ENCODE measurements at regions not wholly inside any gene's neighbourhood (a gene's known extent, or its start where the extent isn't known, plus 50 kb on each side); places are given as distances from the start of the nearest gene placed in this dataset.

- no peaks in the 10 kb centered on the region for H3K4me1 ChIP-seq (ENCODE audit: control insufficient read depth in 3 of 3, insufficient read depth in 2 of 3, low read depth in 1 of 3, low read length in 2 of 3)
- H3K9me3 ChIP-seq (ENCODE audit: control insufficient read depth in 2 of 2, insufficient read depth in 1 of 2, low read depth in 1 of 2, low read length in 1 of 2) = no peaks in the 10 kb centered on the region
- H3K36me3 ChIP-seq (ENCODE audit: control insufficient read depth in 3 of 3, insufficient read depth in 2 of 3, low read depth in 1 of 3, low read length in 3 of 3) = no peaks in the 10 kb centered on the region
- no peak overlapping the region for H3K4me3 ChIP-seq (ENCODE audit: low read depth in 1 of 3, low read length in 3 of 3)
- 55 to 61% (median 57%) methylated on average over 1 of the region's 1 CpG for WGBS, 3 donors
- H3K27me3 ChIP-seq (ENCODE audit: control insufficient read depth in 3 of 3, insufficient read depth in 3 of 3, low read length in 3 of 3) = peaks cover 0 to 2% (median 0%) of the 10 kb centered on the region in 3 donors
- FAIRE-seq (no peak), DNase-seq (no peak)
- no peak overlapping the region for H3K27ac ChIP-seq (ENCODE audit: low read depth in 1 of 3, low read length in 2 of 3)
Observed at GRCh38 chr10:120314442-120314841, 142.6 kb upstream of the PLPP4 start.

DNA sequence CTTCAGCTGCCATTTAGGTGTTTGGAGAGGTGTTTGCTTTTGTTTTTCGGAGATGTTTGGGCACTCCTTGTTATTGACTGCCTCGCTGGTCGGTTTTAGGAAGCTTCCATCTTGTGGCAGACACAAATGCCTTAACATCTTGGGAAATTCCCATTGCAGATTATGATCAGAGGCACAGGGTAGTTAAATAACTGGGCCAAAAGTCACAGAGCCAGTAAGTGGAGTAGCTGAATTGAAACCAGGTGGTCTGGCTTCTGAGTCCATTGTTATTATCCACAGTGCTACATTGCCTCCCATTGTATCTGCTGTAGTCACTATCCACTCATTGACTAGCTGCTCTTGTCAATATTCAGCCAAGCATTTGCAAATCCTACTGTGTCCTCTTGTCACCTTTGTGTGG, 138.2 kb upstream of the PLPP4 start:
- WGBS, 3 donors = 65 to 81% (median 69%) methylated on average over 3 of the region's 3 CpGs
- Histone ChIP-seq H3K9me3 (ENCODE audit: control insufficient read depth in 2 of 2, insufficient read depth in 1 of 2, low read depth in 1 of 2, low read length in 1 of 2) (no peaks in the 10 kb centered on the region), H3K4me3 (ENCODE audit: low read depth in 1 of 3, low read length in 3 of 3) (no peak overlapping the region), H3K36me3 (ENCODE audit: control insufficient read depth in 3 of 3, insufficient read depth in 2 of 3, low read depth in 1 of 3, low read length in 3 of 3) (no peaks in the 10 kb centered on the region), H3K4me1 (ENCODE audit: control insufficient read depth in 3 of 3, insufficient read depth in 2 of 3, low read depth in 1 of 3, low read length in 2 of 3) (no peaks in the 10 kb centered on the region), H3K27me3 (ENCODE audit: control insufficient read depth in 3 of 3, insufficient read depth in 3 of 3, low read length in 3 of 3) (peaks cover 0 to 4% (median 0%) of the 10 kb centered on the region in 3 donors), H3K27ac (ENCODE audit: low read depth in 1 of 3, low read length in 2 of 3) (no peak overlapping the region)
- FAIRE-seq = no peak
- no peak for DNase-seq

DNA sequence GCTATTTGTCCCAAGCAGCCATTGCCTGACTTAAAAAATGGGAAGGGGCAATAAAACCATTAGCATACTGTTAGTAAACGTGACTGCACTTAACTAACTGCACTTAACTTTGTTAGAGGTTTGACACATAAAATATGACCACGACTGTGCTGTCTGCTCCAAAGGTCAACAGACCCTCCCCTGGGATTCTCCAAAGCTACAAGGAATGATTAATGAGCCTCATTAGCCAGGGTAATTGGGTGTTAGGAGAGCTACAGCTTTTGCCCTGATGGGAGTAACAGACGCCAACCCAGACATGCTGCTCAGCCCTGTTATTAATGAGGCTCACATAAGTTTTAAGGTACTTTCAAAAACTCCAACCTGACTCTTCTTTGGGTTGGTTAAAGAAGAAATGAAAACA, 129.4 kb upstream of the PLPP4 start:
- DNase-seq (no peak), FAIRE-seq (no peak)
- 7 to 17% (median 14%) methylated on average over 3 of the region's 3 CpGs for WGBS, 3 donors
- H3K4me3 ChIP-seq (ENCODE audit: low read depth in 1 of 3, low read length in 3 of 3) = no peak overlapping the region
- H3K9me3 ChIP-seq (ENCODE audit: control insufficient read depth in 2 of 2, insufficient read depth in 1 of 2, low read depth in 1 of 2, low read length in 1 of 2) = no peaks in the 10 kb centered on the region
- H3K36me3 ChIP-seq (ENCODE audit: control insufficient read depth in 3 of 3, insufficient read depth in 2 of 3, low read depth in 1 of 3, low read length in 3 of 3) = no peaks in the 10 kb centered on the region
- H3K4me1 ChIP-seq (ENCODE audit: control insufficient read depth in 3 of 3, insufficient read depth in 2 of 3, low read depth in 1 of 3, low read length in 2 of 3) = no peaks in the 10 kb centered on the region
- no peaks in the 10 kb centered on the region for H3K27me3 ChIP-seq (ENCODE audit: control insufficient read depth in 3 of 3, insufficient read depth in 3 of 3, low read length in 3 of 3)
- no peak overlapping the region for H3K27ac ChIP-seq (ENCODE audit: low read depth in 1 of 3, low read length in 2 of 3)

- 66 to 74% (median 70%) methylated on average over 3 of the region's 3 CpGs for WGBS, 3 donors
- no peaks in the 10 kb centered on the region for H3K4me1 ChIP-seq (ENCODE audit: control insufficient read depth in 3 of 3, insufficient read depth in 2 of 3, low read depth in 1 of 3, low read length in 2 of 3)
- no peak overlapping the region for H3K27ac ChIP-seq (ENCODE audit: low read depth in 1 of 3, low read length in 2 of 3)
- no peak for DNase-seq
- no peaks in the 10 kb centered on the region for H3K9me3 ChIP-seq (ENCODE audit: control insufficient read depth in 2 of 2, insufficient read depth in 1 of 2, low read depth in 1 of 2, low read length in 1 of 2)
- H3K27me3 ChIP-seq (ENCODE audit: control insufficient read depth in 3 of 3, insufficient read depth in 3 of 3, low read length in 3 of 3) = no peaks in the 10 kb centered on the region
- no peak overlapping the region for H3K4me3 ChIP-seq (ENCODE audit: low read depth in 1 of 3, low read length in 3 of 3)
- no peak for FAIRE-seq
- no peaks in the 10 kb centered on the region for H3K36me3 ChIP-seq (ENCODE audit: control insufficient read depth in 3 of 3, insufficient read depth in 2 of 3, low read depth in 1 of 3, low read length in 3 of 3)
Observed at GRCh38 chr10:120328647-120329046, 128.4 kb upstream of the PLPP4 start.

GRCh38 chr10:120335553-120335952, 121.5 kb upstream of the PLPP4 start:
- no peak for DNase-seq
- H3K36me3 ChIP-seq (ENCODE audit: control insufficient read depth in 3 of 3, insufficient read depth in 2 of 3, low read depth in 1 of 3, low read length in 3 of 3) = no peaks in the 10 kb centered on the region
- no peak overlapping the region for H3K27ac ChIP-seq (ENCODE audit: low read depth in 1 of 3, low read length in 2 of 3)
- H3K4me1 ChIP-seq (ENCODE audit: control insufficient read depth in 3 of 3, insufficient read depth in 2 of 3, low read depth in 1 of 3, low read length in 2 of 3) = no peaks in the 10 kb centered on the region
- no peaks in the 10 kb centered on the region for H3K9me3 ChIP-seq (ENCODE audit: control insufficient read depth in 2 of 2, insufficient read depth in 1 of 2, low read depth in 1 of 2, low read length in 1 of 2)
- WGBS, 3 donors = 76 to 81% (median 78%) methylated on average over 3 of the region's 3 CpGs
- no peak overlapping the region for H3K4me3 ChIP-seq (ENCODE audit: low read depth in 1 of 3, low read length in 3 of 3)
- FAIRE-seq = no peak
- H3K27me3 ChIP-seq (ENCODE audit: control insufficient read depth in 3 of 3, insufficient read depth in 3 of 3, low read length in 3 of 3) = peaks cover 0 to 5% (median 0%) of the 10 kb centered on the region in 3 donors

DNA sequence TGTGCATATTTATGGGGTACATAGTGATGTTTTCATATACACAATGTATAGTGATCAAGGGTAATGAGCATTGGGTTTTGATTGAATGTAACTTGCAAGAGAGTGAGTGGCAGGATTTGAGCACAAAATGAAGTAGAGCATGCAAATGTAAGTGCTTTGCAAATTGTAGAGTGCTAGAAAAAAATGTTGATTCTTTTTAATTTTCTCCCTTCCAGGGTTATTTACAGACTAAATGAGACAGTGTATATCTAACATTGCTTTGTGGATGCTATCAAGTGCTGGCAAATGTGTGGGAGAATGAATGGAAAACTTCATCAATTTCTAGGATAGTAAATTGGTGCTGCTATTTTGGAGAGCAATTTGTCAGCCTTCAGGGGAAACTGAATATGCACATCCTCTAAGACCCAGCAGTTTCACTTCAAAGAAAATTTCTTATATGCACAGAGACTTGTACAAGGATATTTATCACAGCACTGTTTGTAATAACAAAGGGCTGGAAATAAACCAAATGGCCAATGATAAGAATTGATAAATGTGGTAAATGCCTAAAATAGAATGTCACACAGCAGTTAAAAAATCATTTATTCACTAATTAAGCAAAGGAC, 120.6 kb upstream of the PLPP4 start:
- H3K4me1 ChIP-seq (ENCODE audit: control insufficient read depth in 3 of 3, insufficient read depth in 2 of 3, low read depth in 1 of 3, low read length in 2 of 3) = no peaks in the 10 kb centered on the region
- H3K36me3 ChIP-seq (ENCODE audit: control insufficient read depth in 3 of 3, insufficient read depth in 2 of 3, low read depth in 1 of 3, low read length in 3 of 3) = no peaks in the 10 kb centered on the region
- H3K4me3 ChIP-seq (ENCODE audit: low read depth in 1 of 3, low read length in 3 of 3) = no peak overlapping the region
- no peak for FAIRE-seq
- no peak overlapping the region for H3K27ac ChIP-seq (ENCODE audit: low read depth in 1 of 3, low read length in 2 of 3)
- H3K9me3 ChIP-seq (ENCODE audit: control insufficient read depth in 2 of 2, insufficient read depth in 1 of 2, low read depth in 1 of 2, low read length in 1 of 2) = no peaks in the 10 kb centered on the region
- H3K27me3 ChIP-seq (ENCODE audit: control insufficient read depth in 3 of 3, insufficient read depth in 3 of 3, low read length in 3 of 3) = peaks cover 0 to 5% (median 0%) of the 10 kb centered on the region in 3 donors
- DNase-seq = no peak

GRCh38 chr10:120336911-120337540, 120.0 kb upstream of the PLPP4 start:
- 8 to 12% (median 9%) methylated on average over 4 of the region's 4 CpGs for WGBS, 3 donors

GRCh38 chr10:120342115-120342714, 114.8 kb upstream of the PLPP4 start:
- H3K4me3 ChIP-seq (ENCODE audit: low read depth in 1 of 3, low read length in 3 of 3) = no peak overlapping the region
- no peak for FAIRE-seq
- DNase-seq = no peak
- no peak overlapping the region for H3K27ac ChIP-seq (ENCODE audit: low read depth in 1 of 3, low read length in 2 of 3)
- WGBS, 3 donors = 33 to 48% (median 38%) methylated on average over 7 of the region's 7 CpGs
- peaks cover 0 to 7% (median 0%) of the 10 kb centered on the region in 3 donors for H3K27me3 ChIP-seq (ENCODE audit: control insufficient read depth in 3 of 3, insufficient read depth in 3 of 3, low read length in 3 of 3)
- H3K4me1 ChIP-seq (ENCODE audit: control insufficient read depth in 3 of 3, insufficient read depth in 2 of 3, low read depth in 1 of 3, low read length in 2 of 3) = no peaks in the 10 kb centered on the region
- no peaks in the 10 kb centered on the region for H3K9me3 ChIP-seq (ENCODE audit: control insufficient read depth in 2 of 2, insufficient read depth in 1 of 2, low read depth in 1 of 2, low read length in 1 of 2)
- H3K36me3 ChIP-seq (ENCODE audit: control insufficient read depth in 3 of 3, insufficient read depth in 2 of 3, low read depth in 1 of 3, low read length in 3 of 3) = no peaks in the 10 kb centered on the region

More at GRCh38 chr10:120336911-120337540, 120.0 kb upstream of the PLPP4 start:
- Histone ChIP-seq H3K9me3 (ENCODE audit: control insufficient read depth in 2 of 2, insufficient read depth in 1 of 2, low read depth in 1 of 2, low read length in 1 of 2) (no peaks in the 10 kb centered on the region), H3K4me1 (ENCODE audit: control insufficient read depth in 3 of 3, insufficient read depth in 2 of 3, low read depth in 1 of 3, low read length in 2 of 3) (no peaks in the 10 kb centered on the region), H3K36me3 (ENCODE audit: control insufficient read depth in 3 of 3, insufficient read depth in 2 of 3, low read depth in 1 of 3, low read length in 3 of 3) (no peaks in the 10 kb centered on the region), H3K4me3 (ENCODE audit: low read depth in 1 of 3, low read length in 3 of 3) (no peak overlapping the region), H3K27me3 (ENCODE audit: control insufficient read depth in 3 of 3, insufficient read depth in 3 of 3, low read length in 3 of 3) (peaks cover 0 to 5% (median 0%) of the 10 kb centered on the region in 3 donors), H3K27ac (ENCODE audit: low read depth in 1 of 3, low read length in 2 of 3) (no peak overlapping the region)
- DNase-seq (peak; percentile 45 to 48), FAIRE-seq (no peak)
